Kidney (tissue), 13 donors: ENCODE measurements at regions not wholly inside any gene's neighbourhood (a gene's known extent, or its start where the extent isn't known, plus 50 kb on each side); places are given as distances from the start of the nearest gene placed in this dataset.

Source experiments
- DNase-seq, 5 donors: peaks; one replicate each; pipeline ENCODE4 v3.0.0-alpha.2; 2013 to 2020
- FAIRE-seq: peaks from 2 replicates; lab custom pipeline; 2012; peaks lifted over from hg19 to GRCh38; lab: Jason Lieb, UNC
- H3K27ac ChIP-seq, 2 donors: one replicate each; pipeline ENCODE4 v1.7.0; 2013; ENCODE audit warnings: low read depth in 2 of 2, low read length in 2 of 2, inconsistent platforms in 1 of 2
- H3K27me3 ChIP-seq: one replicate; pipeline ENCODE4 v1.7.1; 2013; ENCODE audit warnings: low read length, inconsistent platforms; ENCODE audit not compliant: control insufficient read depth, insufficient read depth
- H3K36me3 ChIP-seq, 3 donors: one replicate each; pipeline versions ENCODE4 v1.7.0 to v1.7.1; 2013; ENCODE audit warnings: low read length in 3 of 3, control low read depth in 1 of 3, inconsistent platforms in 1 of 3; ENCODE audit not compliant: insufficient read depth in 3 of 3, control insufficient read depth in 2 of 3
- H3K4me1 ChIP-seq, 3 donors: one replicate each; pipeline versions ENCODE4 v1.7.0 to v1.7.1; 2013; ENCODE audit warnings: low read length in 3 of 3, inconsistent platforms in 1 of 3, low read depth in 1 of 3; ENCODE audit not compliant: control insufficient read depth in 2 of 3, insufficient read depth in 2 of 3
- H3K4me3 ChIP-seq, 3 donors: one replicate each; pipeline versions ENCODE4 v1.7.0 to v1.8.1; 2013; ENCODE audit warnings: low read length in 3 of 3, control low read depth in 1 of 3, inconsistent platforms in 1 of 3
- H3K9ac ChIP-seq, 3 donors: one replicate each; pipeline versions ENCODE4 v1.7.0 to v1.7.1; 2013; ENCODE audit warnings: low read length in 3 of 3, control low read depth in 1 of 3, inconsistent platforms in 1 of 3
- H3K9me3 ChIP-seq, 3 donors: one replicate each; pipeline versions ENCODE4 v1.7.0 to v1.7.1; 2013; ENCODE audit warnings: low read length in 3 of 3, control low read depth in 1 of 3, inconsistent platforms in 1 of 3; ENCODE audit not compliant: control insufficient read depth in 2 of 3, insufficient read depth in 1 of 3
- CTCF ChIP-seq: IDR thresholded peaks from 3 replicates; pipeline ENCODE4 v1.5.1; 2012; ENCODE audit warnings: mild to moderate bottlenecking, moderate library complexity, borderline replicate concordance; ENCODE audit not compliant: insufficient read depth; ENCODE audit errors: extremely low read depth
- intact Hi-C: fragments of 100-400 bp; cut with DNase I; formaldehyde crosslinking; loops from one replicate; pipeline ENCODE4 v1.11.1; 2022
- donor health status: control.
- donor health status: control.
- donor health status: control.
- donor health status: control.
- donor health status: control.
- donor health status: DM: yes; HTN: yes; CAD: no.
- donor health status: Normal renal cell carcinoma (clear cell type).

GRCh38 chr20:21028436-21028835 is 77.7 kb downstream of the LINC00237 start:
- H3K4me1 ChIP-seq, result no peaks in the 10 kb centered on the region
- H3K9me3 ChIP-seq, result no peaks in the 10 kb centered on the region
- no peaks in the 10 kb centered on the region for H3K27me3 ChIP-seq
- no peak overlapping the region for H3K9ac ChIP-seq
- H3K4me3 ChIP-seq, result no peak overlapping the region
- peak in 3 of 5 donors; percentile 30 to 49 (median 37) for DNase-seq
- no peak for TF ChIP-seq CTCF
- no peak for FAIRE-seq
- intact Hi-C loops, result no loop called here
- H3K27ac ChIP-seq, result no peak overlapping the region
- no peaks in the 10 kb centered on the region for H3K36me3 ChIP-seq

- Histone ChIP-seq H3K36me3 (no peaks in the 10 kb centered on the region), H3K9ac (no peak overlapping the region), H3K27ac (no peak overlapping the region), H3K4me1 (no peaks in the 10 kb centered on the region), H3K27me3 (no peaks in the 10 kb centered on the region), H3K9me3 (no peaks in the 10 kb centered on the region), H3K4me3 (no peak overlapping the region)
- intact Hi-C loops, result no loop called here
- DNase-seq, result peak in 2 of 5 donors; percentile 32 to 40
- TF ChIP-seq CTCF, result no peak
- no peak for FAIRE-seq
Observed at GRCh38 chr20:21027569-21027968, 78.6 kb downstream of the LINC00237 start.

- H3K9ac ChIP-seq, result no peak overlapping the region
- H3K27me3 ChIP-seq, result no peaks in the 10 kb centered on the region
- H3K36me3 ChIP-seq, result no peaks in the 10 kb centered on the region
- H3K4me3 ChIP-seq, result no peak overlapping the region
- no peak for FAIRE-seq
- no peaks in the 10 kb centered on the region for H3K4me1 ChIP-seq
- DNase-seq, result peak in 1 of 5 donors; percentile 32
- TF ChIP-seq CTCF, result no peak
- no peak overlapping the region for H3K27ac ChIP-seq
- intact Hi-C loops, result no loop called here
- H3K9me3 ChIP-seq, result no peaks in the 10 kb centered on the region
Observed at GRCh38 chr20:21026951-21027350, 79.2 kb downstream of the LINC00237 start.

GRCh38 chr20:21024420-21024819 is 81.7 kb downstream of the LINC00237 start:
- FAIRE-seq, result no peak

More at GRCh38 chr20:21024420-21024819, 81.7 kb downstream of the LINC00237 start:
- Histone ChIP-seq H3K9ac (no peak overlapping the region), H3K4me3 (no peak overlapping the region), H3K4me1 (no peaks in the 10 kb centered on the region), H3K27me3 (peaks cover 2% of the 10 kb centered on the region), H3K36me3 (no peaks in the 10 kb centered on the region), H3K9me3 (no peaks in the 10 kb centered on the region), H3K27ac (no peak overlapping the region)
- intact Hi-C loops, result no loop called here
- TF ChIP-seq CTCF, result no peak
- no peak for DNase-seq
